BLaER1 treated with 17β-estradiol and CSF1 and Interleukin-3, amounts not matched to agents 10 nM and 100 nM (cell line): ENCODE measurements at regions not wholly inside any gene's neighbourhood (a gene's known extent, or its start where the extent isn't known, plus 50 kb on each side); places are given as distances from the start of the nearest gene placed in this dataset.
"Not testable (repeated sequence)": the region's sequence is repeated elsewhere in the genome, so short reads cannot be mapped to it uniquely, and the experiment has no call there.

Experiments
- H3K27ac ChIP-seq, 11 experiments: shearing (Covaris generic); formaldehyde crosslinking; 2 replicates each; pipeline ENCODE4 v1.8.1; 2022
- H3K27me3 ChIP-seq, 11 experiments: shearing (Covaris generic); formaldehyde crosslinking; 2 replicates each; pipeline ENCODE4 v1.8.1; 2022
- H3K36me3 ChIP-seq, 11 experiments: shearing (Covaris generic); formaldehyde crosslinking; 2 replicates each; pipeline ENCODE4 v1.8.1; 2022
- H3K4me1 ChIP-seq, 10 experiments: shearing (Covaris generic); formaldehyde crosslinking; 2 replicates each; pipeline ENCODE4 v1.8.1; 2022
- H3K4me2 ChIP-seq, 11 experiments: shearing (Covaris generic); formaldehyde crosslinking; 2 replicates each; pipeline ENCODE4 v1.8.1; 2022
- H3K4me3 ChIP-seq, 10 experiments: shearing (Covaris generic); formaldehyde crosslinking; 2 replicates each; pipeline ENCODE4 v1.8.1; 2022
- H3K9ac ChIP-seq, 11 experiments: shearing (Covaris generic); formaldehyde crosslinking; 2 replicates each; pipeline ENCODE4 v1.8.1; 2022
- H3K9me3 ChIP-seq, 11 experiments: shearing (Covaris generic); formaldehyde crosslinking; replicated peaks in 1 of 11; 2 replicates each; pipeline ENCODE4 v1.8.1; 2022
- H4K20me1 ChIP-seq, 11 experiments: shearing (Covaris generic); formaldehyde crosslinking; 2 replicates each; pipeline ENCODE4 v1.8.1; 2022

DNA sequence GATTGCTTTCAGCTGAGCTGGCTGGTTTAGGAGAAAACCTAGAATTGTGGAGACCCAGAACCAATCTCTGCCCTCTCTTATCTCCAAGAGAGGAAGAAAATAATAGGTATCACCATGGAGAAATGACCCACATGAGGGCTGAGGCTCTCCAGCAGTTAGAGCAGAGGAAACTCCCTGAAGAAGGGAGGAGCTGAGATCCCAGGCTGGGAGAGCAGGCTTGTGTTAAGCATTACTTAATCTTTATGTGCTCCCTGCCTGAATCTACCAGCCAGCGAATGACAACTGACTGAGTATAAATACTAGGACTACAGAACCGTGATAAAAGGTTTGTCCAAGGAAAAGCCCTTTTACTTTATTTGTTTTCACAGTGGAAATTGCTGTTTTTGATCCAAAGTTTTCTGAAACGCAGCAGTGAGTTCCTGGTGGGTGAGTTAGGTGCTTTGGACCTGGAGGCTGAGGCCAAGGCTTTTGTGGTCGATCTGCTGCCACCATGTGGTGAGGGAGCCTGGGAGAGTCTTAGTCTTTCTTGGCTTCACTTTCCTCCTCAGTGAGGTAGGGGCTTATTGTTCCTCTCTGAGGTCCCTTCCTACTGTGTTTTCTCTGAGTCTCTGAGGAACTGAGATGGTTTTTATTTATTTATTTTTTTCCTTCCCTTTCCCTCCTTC, 219.5 kb upstream of the NOTCH2NLA start:
- not testable (repeated sequence) for H3K36me3 ChIP-seq, H3K27me3 ChIP-seq, H3K4me3 ChIP-seq, H3K4me2 ChIP-seq, H3K27ac ChIP-seq, H3K4me1 ChIP-seq, H4K20me1 ChIP-seq, H3K9ac ChIP-seq, H3K9me3 ChIP-seq

DNA sequence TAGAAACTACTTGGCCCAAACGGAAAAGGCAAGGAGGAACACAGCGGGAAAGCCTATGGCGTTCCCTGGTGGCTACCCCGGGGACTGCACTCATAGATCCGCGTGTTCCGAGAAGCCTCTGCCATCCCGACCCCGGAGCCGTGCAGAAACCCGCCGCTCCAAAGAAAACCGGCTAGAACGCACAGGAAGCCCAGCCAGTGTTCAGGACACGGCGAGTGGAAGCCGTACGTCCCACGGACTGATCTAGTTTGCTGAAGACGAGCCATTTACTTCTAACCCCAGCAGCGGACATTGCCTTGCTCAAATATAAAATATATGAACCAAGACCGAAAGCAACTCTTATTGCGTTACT, 215.0 kb upstream of the NOTCH2NLA start:
- not testable (repeated sequence) for H3K4me3 ChIP-seq, H3K27me3 ChIP-seq, H3K36me3 ChIP-seq, H3K9ac ChIP-seq, H3K9me3 ChIP-seq, H4K20me1 ChIP-seq, H3K4me1 ChIP-seq, H3K27ac ChIP-seq, H3K4me2 ChIP-seq

DNA sequence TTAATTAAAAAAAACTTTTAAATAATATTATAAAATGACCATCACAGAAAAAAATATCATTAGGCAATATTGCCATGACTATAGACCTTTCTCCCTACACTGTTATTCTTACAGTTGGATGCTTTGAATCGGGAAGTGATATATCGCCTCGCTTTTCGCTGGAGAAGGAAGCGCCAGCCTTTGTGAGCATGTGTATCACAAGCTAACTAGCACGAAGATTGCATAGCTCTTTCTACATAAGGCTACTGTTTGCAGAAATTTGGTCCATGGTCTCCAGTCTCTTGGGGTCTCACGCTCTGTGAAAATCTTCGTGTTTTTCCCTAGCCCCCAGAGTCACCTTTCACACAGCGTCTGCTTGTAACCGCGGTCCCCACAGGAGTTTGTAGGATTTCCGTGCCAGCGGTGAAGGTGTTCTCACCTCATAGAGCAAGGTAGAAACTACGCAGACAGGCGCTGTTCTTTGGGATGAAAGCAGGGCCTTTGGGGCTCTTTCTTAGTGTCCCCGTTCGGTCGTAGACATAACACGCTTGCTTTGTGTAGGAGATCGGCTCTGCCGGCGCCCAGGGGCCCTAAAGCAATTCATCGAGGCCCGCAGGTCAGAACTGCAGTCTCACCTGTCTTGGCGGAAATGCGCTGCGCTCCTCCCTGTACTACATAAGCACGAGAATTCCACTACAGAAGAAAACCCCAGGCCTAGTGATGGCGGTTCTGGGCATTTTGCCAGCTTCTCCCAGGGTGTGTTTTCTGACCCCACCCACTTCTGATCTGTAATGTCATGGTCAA, 214.5 kb upstream of the NOTCH2NLA start:
- not testable (repeated sequence) for H3K4me2 ChIP-seq, H3K4me1 ChIP-seq, H3K4me3 ChIP-seq, H4K20me1 ChIP-seq, H3K9ac ChIP-seq, H3K27me3 ChIP-seq, H3K36me3 ChIP-seq, H3K9me3 ChIP-seq, H3K27ac ChIP-seq

DNA sequence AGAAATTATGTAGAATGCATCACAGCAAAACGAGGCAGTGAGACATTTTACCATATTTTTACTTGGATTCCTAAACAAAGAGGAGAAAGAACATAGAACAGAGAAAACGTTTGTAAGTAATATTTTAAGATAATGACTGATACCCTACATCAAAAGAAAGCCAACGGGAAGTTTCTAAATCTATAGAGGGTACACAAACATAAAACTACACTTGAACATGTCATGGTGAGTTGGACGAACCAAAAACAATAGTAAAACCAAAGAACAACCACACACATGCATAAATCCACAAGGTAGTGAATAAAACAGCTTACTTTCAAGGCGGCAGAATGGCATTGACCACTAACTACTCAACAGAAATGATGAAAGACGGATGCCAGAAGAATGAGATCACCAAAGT, 209.7 kb upstream of the NOTCH2NLA start:
- H3K4me3 ChIP-seq, H4K20me1 ChIP-seq, H3K36me3 ChIP-seq, H3K27ac ChIP-seq, H3K9ac ChIP-seq, H3K27me3 ChIP-seq, H3K4me2 ChIP-seq, H3K4me1 ChIP-seq, H3K9me3 ChIP-seq: not testable (repeated sequence)

DNA sequence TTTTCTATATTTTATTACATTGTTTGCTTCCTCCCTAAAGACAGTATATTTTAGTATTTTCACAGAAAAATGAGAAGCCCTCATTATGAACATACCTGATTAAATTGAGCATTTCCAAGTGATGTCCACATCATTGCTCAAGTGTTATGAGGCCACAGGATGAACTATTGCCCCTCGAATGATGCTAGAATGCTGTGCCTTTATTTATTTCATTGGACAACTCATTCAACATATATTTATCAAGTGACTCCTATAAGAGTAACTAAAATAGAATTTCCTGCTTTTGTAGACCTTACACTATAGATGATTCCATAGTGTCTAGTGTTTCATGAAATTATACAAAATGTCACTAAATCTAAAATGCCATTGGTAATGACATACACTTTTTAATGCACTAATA, 187.8 kb upstream of the NOTCH2NLA start:
- H3K36me3 ChIP-seq, H3K27ac ChIP-seq: not testable (repeated sequence)

DNA sequence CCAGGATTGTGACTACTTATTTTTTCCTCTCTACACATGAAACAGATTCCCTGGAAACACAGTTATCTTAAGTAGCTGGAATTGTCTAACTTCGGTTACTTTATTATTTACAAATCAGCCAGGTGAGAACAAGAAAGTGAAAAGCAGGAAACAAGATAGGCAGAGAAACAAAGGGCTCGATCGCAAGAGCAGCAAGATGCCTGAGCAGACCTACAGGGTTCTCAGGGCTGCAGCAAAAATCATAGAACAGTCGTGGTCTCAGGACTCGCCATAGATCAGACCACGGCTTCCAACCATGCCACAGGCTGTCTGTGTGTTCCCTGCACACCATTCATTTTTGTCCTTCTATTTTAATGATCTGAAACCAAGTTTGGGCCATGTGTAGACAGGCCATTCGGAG, 186.2 kb upstream of the NOTCH2NLA start:
- not testable (repeated sequence) for H3K9ac ChIP-seq, H3K27ac ChIP-seq, H3K4me1 ChIP-seq, H3K4me3 ChIP-seq, H3K4me2 ChIP-seq, H3K9me3 ChIP-seq, H3K27me3 ChIP-seq, H3K36me3 ChIP-seq, H4K20me1 ChIP-seq

More for the DNA sequence above, 187.8 kb upstream of the NOTCH2NLA start:
- not testable (repeated sequence) for H3K4me1 ChIP-seq, H4K20me1 ChIP-seq, H3K9me3 ChIP-seq, H3K9ac ChIP-seq, H3K27me3 ChIP-seq, H3K4me2 ChIP-seq, H3K4me3 ChIP-seq

DNA sequence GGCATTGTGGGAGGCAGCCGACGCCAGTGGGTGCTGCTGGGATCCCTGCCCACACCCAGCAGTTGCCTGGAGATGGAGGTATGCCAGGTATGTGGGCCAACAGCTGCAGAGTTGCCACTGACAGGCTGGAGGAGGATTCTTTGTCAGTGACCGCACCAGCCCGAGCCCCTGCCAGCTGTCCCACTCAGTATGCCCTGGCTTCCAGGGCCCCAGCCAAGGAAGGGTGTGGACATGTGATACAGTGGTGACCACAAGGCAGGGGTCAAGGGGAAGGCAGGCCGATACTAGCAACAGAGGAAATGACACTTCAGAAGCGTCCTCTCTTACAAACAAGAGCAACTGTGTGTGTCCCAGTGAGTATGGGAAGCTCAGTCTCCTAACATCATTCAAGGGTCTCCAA, 185.1 kb upstream of the NOTCH2NLA start:
- H3K4me2 ChIP-seq, result peak overlapping the region in 1 of 11 experiments; percentile 46; a peak in 1 of 22 replicates
- H3K9me3 ChIP-seq, H3K4me1 ChIP-seq, H3K4me3 ChIP-seq, H3K36me3 ChIP-seq, H3K9ac ChIP-seq, H3K27ac ChIP-seq, H3K27me3 ChIP-seq, H4K20me1 ChIP-seq: not testable (repeated sequence)

DNA sequence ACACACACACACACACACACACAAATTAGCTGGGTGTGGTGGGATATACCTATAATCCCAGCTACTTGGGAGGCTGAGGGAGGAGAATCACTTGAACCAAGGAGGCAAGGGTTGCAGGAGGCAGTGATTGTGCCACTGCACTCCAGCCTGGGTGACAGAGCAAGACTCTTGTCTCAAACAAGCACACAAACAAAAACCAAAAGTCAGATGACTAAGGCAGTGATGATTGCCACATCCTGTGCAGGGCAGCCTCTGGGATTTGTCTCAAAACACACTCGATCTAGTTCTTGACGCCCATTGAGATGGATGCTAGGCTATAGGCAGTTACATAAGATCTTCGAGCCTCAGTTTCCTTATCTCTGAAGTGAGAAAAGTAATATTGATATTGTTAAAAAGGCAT, 183.1 kb upstream of the NOTCH2NLA start:
- H3K36me3 ChIP-seq, H3K9me3 ChIP-seq, H3K4me1 ChIP-seq, H3K27me3 ChIP-seq, H4K20me1 ChIP-seq, H3K4me3 ChIP-seq, H3K9ac ChIP-seq: not testable (repeated sequence)
- peak overlapping the region in 2 of 11 experiments; percentile 28 to 29; a peak in 2 of 22 replicates for H3K27ac ChIP-seq
- peak overlapping the region in 1 of 11 experiments; percentile 30; a peak in 2 of 22 replicates for H3K4me2 ChIP-seq

DNA sequence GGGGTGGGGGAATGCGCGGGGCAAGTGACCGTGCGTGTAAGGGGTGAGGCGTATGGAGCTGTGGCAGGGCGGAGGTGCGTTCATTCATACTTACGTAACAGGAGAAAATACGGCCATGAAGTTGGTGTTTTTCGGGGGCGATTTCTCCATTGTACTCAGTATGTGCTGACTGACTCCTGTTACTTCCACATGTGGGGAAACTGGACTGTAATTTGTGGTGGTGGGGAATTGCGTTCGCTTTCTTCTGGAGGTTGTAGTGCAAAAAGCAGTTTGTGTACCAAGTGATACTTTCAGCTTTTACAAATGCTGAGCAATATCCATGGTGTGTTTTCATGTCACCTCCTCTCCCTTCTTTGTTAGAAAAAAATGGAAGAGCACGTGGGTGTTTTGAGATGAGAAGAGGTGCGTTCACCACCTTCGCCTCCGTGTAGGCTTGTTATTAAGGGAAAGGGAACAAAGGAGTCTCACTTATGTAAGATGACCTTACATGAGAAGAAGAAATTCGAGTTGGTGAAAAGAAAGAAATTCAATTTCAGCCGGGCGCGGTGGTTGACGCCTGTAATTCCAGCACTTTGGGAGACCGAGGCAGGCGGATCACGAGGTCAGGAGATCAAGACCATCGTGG, 181.1 kb upstream of the NOTCH2NLA start:
- not testable (repeated sequence) for H3K27ac ChIP-seq, H3K4me1 ChIP-seq, H3K4me3 ChIP-seq, H3K9ac ChIP-seq, H3K36me3 ChIP-seq, H3K9me3 ChIP-seq, H4K20me1 ChIP-seq, H3K4me2 ChIP-seq, H3K27me3 ChIP-seq

DNA sequence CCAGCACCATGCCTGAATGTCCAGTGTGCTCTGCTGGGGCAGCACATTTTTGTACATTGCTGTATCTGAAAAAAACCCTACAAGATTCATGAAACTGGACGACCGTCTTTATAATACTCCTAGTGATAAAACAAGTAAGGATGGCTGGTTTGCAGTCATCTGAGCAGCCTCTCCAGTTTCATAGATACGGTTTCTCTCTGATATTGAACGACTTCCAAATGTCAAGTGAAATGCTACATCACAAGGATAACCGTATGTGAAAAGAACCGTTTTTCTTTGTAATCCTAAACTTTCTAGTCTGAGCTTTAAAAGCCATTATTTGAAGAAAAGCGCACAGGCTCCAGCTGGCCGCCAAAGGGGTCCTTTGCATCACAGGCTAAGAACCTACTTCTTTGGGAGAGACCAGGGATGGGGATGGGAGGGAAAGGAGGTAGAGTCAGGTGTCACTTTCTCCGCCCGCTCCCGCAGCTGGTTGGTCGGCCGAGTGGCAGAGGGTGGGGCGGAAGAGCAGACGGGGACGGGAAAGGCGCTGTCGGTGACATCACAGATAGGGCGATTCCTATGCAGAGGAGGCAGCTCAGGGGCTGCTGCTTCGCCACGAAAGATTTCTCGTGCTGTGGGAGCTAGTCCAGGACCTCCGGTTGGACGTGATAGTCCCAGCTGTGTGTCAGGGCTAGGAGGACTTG, 180.4 kb upstream of the NOTCH2NLA start:
- H3K4me2 ChIP-seq, H3K9ac ChIP-seq, H4K20me1 ChIP-seq, H3K4me1 ChIP-seq, H3K27me3 ChIP-seq, H3K27ac ChIP-seq, H3K4me3 ChIP-seq, H3K36me3 ChIP-seq, H3K9me3 ChIP-seq: not testable (repeated sequence)

DNA sequence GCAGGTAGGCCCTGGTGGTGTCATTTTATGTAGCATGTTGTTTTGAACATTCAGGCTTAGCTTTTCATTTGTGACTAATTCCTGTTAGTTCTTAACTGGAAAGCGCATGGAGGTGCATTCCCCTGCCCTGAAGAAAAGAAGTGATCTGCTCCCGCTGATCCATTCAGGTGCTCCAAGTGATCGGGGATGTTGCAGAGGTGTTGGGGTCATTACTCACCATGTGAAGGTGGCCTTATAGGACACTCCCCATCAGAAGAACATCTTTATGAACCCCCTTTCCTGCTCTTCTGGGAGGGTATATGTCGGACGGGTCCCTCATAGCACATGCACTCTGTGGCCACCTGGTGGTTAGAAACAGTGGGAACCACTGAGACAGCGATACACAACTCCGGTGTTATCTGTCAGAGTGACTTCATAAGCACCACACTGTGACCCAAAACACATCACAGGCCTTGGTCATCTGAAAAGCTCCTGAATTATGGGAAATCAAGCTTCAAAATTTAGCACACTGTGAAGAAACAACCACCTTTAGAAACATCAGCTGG, 172.5 kb upstream of the NOTCH2NLA start:
- not testable (repeated sequence) for H4K20me1 ChIP-seq, H3K9me3 ChIP-seq, H3K27ac ChIP-seq, H3K4me1 ChIP-seq, H3K9ac ChIP-seq, H3K4me3 ChIP-seq, H3K36me3 ChIP-seq, H3K27me3 ChIP-seq
- H3K4me2 ChIP-seq, result peak overlapping the region in 2 of 11 experiments; percentile 18 to 40; a peak in 2 of 22 replicates

DNA sequence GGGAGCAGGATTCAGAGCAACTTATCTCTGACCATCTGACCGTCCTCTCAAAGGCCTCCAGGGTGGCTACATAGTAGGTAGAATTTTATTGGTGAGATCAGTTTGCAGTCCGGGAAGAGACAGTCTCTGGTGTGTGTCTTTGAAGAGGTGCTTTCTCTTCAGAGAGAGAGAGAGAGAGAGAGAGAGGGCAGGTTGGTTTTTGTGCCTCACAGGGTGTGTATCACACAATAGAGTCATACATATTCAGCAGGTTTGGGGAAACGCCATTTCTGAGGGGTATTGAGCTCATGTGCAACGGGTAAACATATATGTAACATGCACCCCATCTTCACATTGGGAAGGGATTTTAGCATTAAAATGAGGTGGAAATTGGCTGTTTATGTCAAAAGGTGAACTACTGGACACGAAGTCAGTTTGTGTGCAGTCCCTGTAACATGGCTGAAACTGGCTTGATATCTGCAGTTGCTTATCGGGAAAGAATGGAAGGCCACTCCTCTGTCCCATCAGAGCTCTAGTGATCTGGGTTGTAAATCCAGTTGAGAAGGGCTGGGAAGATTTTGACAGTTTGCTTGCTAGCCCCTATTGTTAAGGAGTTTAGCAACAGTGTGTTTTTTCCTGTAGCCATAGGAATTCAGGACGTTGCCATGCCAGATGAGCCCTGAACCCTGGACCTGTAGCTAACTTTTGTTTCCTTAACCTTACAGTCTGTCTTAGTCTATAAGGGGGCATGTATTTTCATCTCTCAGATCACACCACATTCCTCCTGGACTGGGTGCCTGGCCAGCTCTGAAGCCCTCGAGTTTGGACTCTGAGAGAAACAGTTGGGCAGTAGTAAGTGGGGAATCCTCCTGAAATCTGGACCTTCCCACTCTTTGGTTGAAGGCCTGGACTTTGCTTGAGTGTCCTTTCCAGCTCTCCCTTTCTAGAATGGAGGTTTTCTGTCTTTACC, 171.6 kb upstream of the NOTCH2NLA start:
- not testable (repeated sequence) for H3K36me3 ChIP-seq, H3K4me1 ChIP-seq, H4K20me1 ChIP-seq, H3K9me3 ChIP-seq, H3K27me3 ChIP-seq, H3K27ac ChIP-seq, H3K9ac ChIP-seq, H3K4me3 ChIP-seq
- peak overlapping the region in 2 of 11 experiments; percentile 18 to 40; a peak in 2 of 22 replicates for H3K4me2 ChIP-seq

DNA sequence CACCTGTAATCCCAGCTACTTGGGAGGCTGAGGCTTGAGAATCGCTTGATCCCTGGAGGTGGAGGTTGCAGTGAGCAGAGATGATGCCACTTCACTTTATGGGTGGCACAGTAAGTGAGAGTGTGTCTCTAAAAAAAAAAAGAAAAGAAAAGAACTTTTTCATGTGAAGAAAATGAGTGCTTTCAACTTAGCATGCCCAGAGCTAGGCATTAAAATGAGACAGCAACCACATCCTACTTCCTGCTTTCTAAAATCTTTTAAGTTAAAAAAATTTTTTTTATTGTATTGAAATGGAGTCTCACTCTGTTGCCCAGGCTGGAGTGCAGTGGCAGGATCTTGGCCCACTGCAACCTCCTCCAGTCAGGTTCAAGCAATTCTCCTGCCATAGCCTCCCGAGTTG, 170.4 kb upstream of the NOTCH2NLA start:
- not testable (repeated sequence) for H3K9ac ChIP-seq, H3K4me2 ChIP-seq, H3K27ac ChIP-seq, H3K9me3 ChIP-seq, H3K27me3 ChIP-seq, H4K20me1 ChIP-seq, H3K4me1 ChIP-seq, H3K36me3 ChIP-seq, H3K4me3 ChIP-seq
